Mucosa of stomach (tissue), 1 donor: ENCODE measurements at regions not wholly inside any gene's neighbourhood (a gene's known extent, or its start where the extent isn't known, plus 50 kb on each side); places are given as distances from the start of the nearest gene placed in this dataset.

Experiments
- H3K27me3 ChIP-seq: one replicate; pipeline ENCODE4 v1.7.0; 2013; ENCODE audit warnings: mild to moderate bottlenecking, low read length; ENCODE audit not compliant: control insufficient read depth, insufficient read depth
- H3K36me3 ChIP-seq: one replicate; pipeline ENCODE4 v1.7.0; 2013; ENCODE audit warnings: low read length; ENCODE audit not compliant: control insufficient read depth, insufficient read depth
- H3K4me1 ChIP-seq: one replicate; pipeline ENCODE4 v1.7.0; 2013; ENCODE audit warnings: mild to moderate bottlenecking, low read length; ENCODE audit not compliant: control insufficient read depth, insufficient read depth
- H3K4me3 ChIP-seq: one replicate; pipeline ENCODE4 v1.7.0; 2013; ENCODE audit warnings: low read length
- H3K9ac ChIP-seq: one replicate; pipeline ENCODE4 v1.7.0; 2013; ENCODE audit warnings: mild to moderate bottlenecking, low read length, moderate library complexity
- H3K9me3 ChIP-seq: one replicate; pipeline ENCODE4 v1.7.0; 2013; ENCODE audit warnings: mild to moderate bottlenecking, low read length, moderate library complexity; ENCODE audit not compliant: control insufficient read depth
- donor health status: Pancreatic carcinoma.

- H3K36me3 ChIP-seq: no peaks in the 10 kb centered on the region
- H3K4me3 ChIP-seq: no peak overlapping the region
- no peaks in the 10 kb centered on the region for H3K9me3 ChIP-seq
- H3K4me1 ChIP-seq: no peaks in the 10 kb centered on the region
- H3K9ac ChIP-seq: no peak overlapping the region
- no peaks in the 10 kb centered on the region for H3K27me3 ChIP-seq
These were observed 63.8 kb upstream of the DAPK1 start for GRCh38 chr9:87433853-87434252.

GRCh38 chr9:87434366-87434765 lies 63.3 kb upstream of the DAPK1 start:
- H3K4me3 ChIP-seq: no peak overlapping the region
- no peaks in the 10 kb centered on the region for H3K9me3 ChIP-seq
- H3K36me3 ChIP-seq: no peaks in the 10 kb centered on the region
- no peak overlapping the region for H3K9ac ChIP-seq
- no peaks in the 10 kb centered on the region for H3K27me3 ChIP-seq
- no peaks in the 10 kb centered on the region for H3K4me1 ChIP-seq

- H3K9ac ChIP-seq: no peak overlapping the region
- H3K4me1 ChIP-seq: no peaks in the 10 kb centered on the region
- H3K27me3 ChIP-seq: no peaks in the 10 kb centered on the region
- no peak overlapping the region for H3K4me3 ChIP-seq
- H3K9me3 ChIP-seq: no peaks in the 10 kb centered on the region
- no peaks in the 10 kb centered on the region for H3K36me3 ChIP-seq
These were observed 62.3 kb upstream of the DAPK1 start for GRCh38 chr9:87435189-87435880.

- Histone ChIP-seq H3K27me3 (no peaks in the 10 kb centered on the region), H3K4me1 (no peaks in the 10 kb centered on the region), H3K9ac (no peak overlapping the region), H3K36me3 (no peaks in the 10 kb centered on the region), H3K9me3 (no peaks in the 10 kb centered on the region), H3K4me3 (no peak overlapping the region)
These were observed 61.0 kb upstream of the DAPK1 start for GRCh38 chr9:87436716-87437115.

- no peaks in the 10 kb centered on the region for H3K9me3 ChIP-seq
- H3K36me3 ChIP-seq: no peaks in the 10 kb centered on the region
- H3K9ac ChIP-seq: no peak overlapping the region
- no peak overlapping the region for H3K4me3 ChIP-seq
- no peaks in the 10 kb centered on the region for H3K4me1 ChIP-seq
- H3K27me3 ChIP-seq: no peaks in the 10 kb centered on the region
These were observed 59.7 kb upstream of the DAPK1 start for GRCh38 chr9:87437966-87438365.

- no peak overlapping the region for H3K9ac ChIP-seq
- no peak overlapping the region for H3K4me3 ChIP-seq
- H3K4me1 ChIP-seq: no peaks in the 10 kb centered on the region
- H3K36me3 ChIP-seq: no peaks in the 10 kb centered on the region
- H3K27me3 ChIP-seq: no peaks in the 10 kb centered on the region
- no peaks in the 10 kb centered on the region for H3K9me3 ChIP-seq
These were observed 56.4 kb upstream of the DAPK1 start for GRCh38 chr9:87441251-87441650.

GRCh38 chr9:87442451-87442850 lies 55.2 kb upstream of the DAPK1 start:
- Histone ChIP-seq H3K4me3 (no peak overlapping the region), H3K4me1 (no peaks in the 10 kb centered on the region), H3K27me3 (no peaks in the 10 kb centered on the region), H3K9ac (no peak overlapping the region), H3K9me3 (no peaks in the 10 kb centered on the region), H3K36me3 (no peaks in the 10 kb centered on the region)

- Histone ChIP-seq H3K4me1 (peaks cover 1% of the 10 kb centered on the region), H3K4me3 (no peak overlapping the region), H3K9me3 (no peaks in the 10 kb centered on the region), H3K9ac (no peak overlapping the region), H3K27me3 (no peaks in the 10 kb centered on the region), H3K36me3 (no peaks in the 10 kb centered on the region)
These were observed 54.7 kb upstream of the DAPK1 start for GRCh38 chr9:87443006-87443405.

GRCh38 chr9:87443461-87443860 lies 54.2 kb upstream of the DAPK1 start:
- Histone ChIP-seq H3K4me1 (peaks cover 6% of the 10 kb centered on the region), H3K36me3 (no peaks in the 10 kb centered on the region), H3K9me3 (no peaks in the 10 kb centered on the region), H3K4me3 (no peak overlapping the region), H3K27me3 (no peaks in the 10 kb centered on the region), H3K9ac (no peak overlapping the region)

- Histone ChIP-seq H3K36me3 (no peaks in the 10 kb centered on the region), H3K9me3 (no peaks in the 10 kb centered on the region), H3K4me1 (peaks cover 10% of the 10 kb centered on the region), H3K9ac (no peak overlapping the region), H3K27me3 (no peaks in the 10 kb centered on the region), H3K4me3 (no peak overlapping the region)
These were observed 52.0 kb upstream of the DAPK1 start for GRCh38 chr9:87445646-87446045.

GRCh38 chr9:87446527-87446926 lies 51.1 kb upstream of the DAPK1 start:
- H3K36me3 ChIP-seq: no peaks in the 10 kb centered on the region
- H3K27me3 ChIP-seq: no peaks in the 10 kb centered on the region
- H3K4me3 ChIP-seq: no peak overlapping the region
- H3K9me3 ChIP-seq: no peaks in the 10 kb centered on the region
- no peak overlapping the region for H3K9ac ChIP-seq
- peaks cover 10% of the 10 kb centered on the region for H3K4me1 ChIP-seq

- Histone ChIP-seq H3K4me1 (peaks cover 10% of the 10 kb centered on the region), H3K27me3 (no peaks in the 10 kb centered on the region), H3K36me3 (no peaks in the 10 kb centered on the region), H3K9ac (no peak overlapping the region), H3K4me3 (no peak overlapping the region), H3K9me3 (no peaks in the 10 kb centered on the region)
These were observed 49.9 kb upstream of the DAPK1 start for GRCh38 chr9:87447547-87448432.
